GM23338 (cell line): ENCODE measurements at regions not wholly inside any gene's neighbourhood (a gene's known extent, or its start where the extent isn't known, plus 50 kb on each side); places are given as distances from the start of the nearest gene placed in this dataset.
A peak's percentile ranks its signal among the peaks of the same experiment; 100 is the strongest.

Source experiments
- ATAC-seq: fragments of 200-7000 bp; cut with Tn5 transposase; 3 replicates; pipeline ENCODE4 v1.9.1; 2020
- DNase-seq: peaks from one replicate; pipeline ENCODE4 v3.0.0-alpha.2; 2015; ENCODE audit warnings: low spot score
- H2AFZ ChIP-seq: fragments of 200-600 bp; sonication (generic); 2 replicates; pipeline ENCODE4 v1.8.0; 2016; ENCODE audit warnings: antibody characterized with exemption, mild to moderate bottlenecking, moderate library complexity
- H3F3A ChIP-seq: fragments of 200-600 bp; sonication (generic); replicated peaks from 2 replicates; pipeline ENCODE4 v1.8.0; 2017; ENCODE audit warnings: antibody characterized with exemption, mixed run types, low read depth
- H3K27ac ChIP-seq: fragments of 200-600 bp; sonication (generic); 2 replicates; pipeline ENCODE4 v1.6.1; 2016; ENCODE audit warnings: low read depth
- H3K27me3 ChIP-seq: fragments of 200-600 bp; sonication (generic); 2 replicates; pipeline ENCODE4 v1.8.0; 2016; ENCODE audit warnings: mild to moderate bottlenecking, mixed run types, moderate library complexity; ENCODE audit not compliant: insufficient read depth
- H3K36me3 ChIP-seq: fragments of 200-600 bp; sonication (generic); 2 replicates; pipeline ENCODE4 v1.8.0; 2016; ENCODE audit warnings: mild to moderate bottlenecking; ENCODE audit not compliant: insufficient read depth
- H3K4me1 ChIP-seq: fragments of 200-600 bp; sonication (generic); 2 replicates; pipeline ENCODE4 v1.8.0; 2016; ENCODE audit warnings: mild to moderate bottlenecking, moderate library complexity; ENCODE audit not compliant: insufficient read depth
- H3K4me2 ChIP-seq: fragments of 200-600 bp; sonication (generic); 2 replicates; pipeline ENCODE4 v1.7.1; 2017; ENCODE audit warnings: mixed run types
- H3K4me3 ChIP-seq: fragments of 200-600 bp; sonication (generic); 2 replicates; pipeline ENCODE4 v1.6.1; 2016; ENCODE audit warnings: mixed run types
- H3K79me2 ChIP-seq: fragments of 200-600 bp; sonication (generic); replicated peaks from 2 replicates; pipeline ENCODE4 v1.8.0; 2017; ENCODE audit warnings: mild to moderate bottlenecking; ENCODE audit not compliant: insufficient read depth
- H3K9me2 ChIP-seq: fragments of 200-600 bp; sonication (generic); 2 replicates; pipeline ENCODE4 v1.8.0; 2017; ENCODE audit not compliant: insufficient read depth
- H4K20me1 ChIP-seq: fragments of 200-600 bp; sonication (generic); replicated peaks from 2 replicates; pipeline ENCODE4 v1.8.0; 2017; ENCODE audit warnings: mild to moderate bottlenecking; ENCODE audit not compliant: insufficient read depth
- H3K27ac Mint-ChIP-seq: 2 replicates; pipeline ENCODE4 v1.8.0; 2020; ENCODE audit warnings: inconsistent platforms, mild to moderate bottlenecking, moderate library complexity, mixed read lengths
- H3K27me3 Mint-ChIP-seq: 3 replicates; pipeline ENCODE4 v1.8.0; 2022; ENCODE audit warnings: low read depth, mild to moderate bottlenecking, moderate library complexity, mixed read lengths, inconsistent platforms; ENCODE audit not compliant: insufficient read depth, poor library complexity
- H3K36me3 Mint-ChIP-seq: 3 replicates; pipeline ENCODE4 v1.8.0; 2021; ENCODE audit warnings: low read depth, mild to moderate bottlenecking, inconsistent platforms, moderate library complexity, mixed read lengths
- H3K4me1 Mint-ChIP-seq: 3 replicates; pipeline ENCODE4 v1.8.0; 2020; ENCODE audit warnings: mild to moderate bottlenecking, inconsistent platforms, mixed read lengths
- H3K4me3 Mint-ChIP-seq: 3 replicates; pipeline ENCODE4 v1.8.0; 2021; ENCODE audit warnings: moderate library complexity, mild to moderate bottlenecking, inconsistent platforms, mixed read lengths
- H3K9me3 Mint-ChIP-seq: 3 replicates; pipeline ENCODE4 v1.8.0; 2020; ENCODE audit warnings: moderate library complexity, mild to moderate bottlenecking, inconsistent platforms, mixed read lengths
- CREB1 ChIP-seq: fragments of 250-450 bp; sonication (Bioruptor Pico); IDR thresholded peaks from 2 replicates; pipeline ENCODE4 v1.5.0; 2020; ENCODE audit warnings: low read depth, mild to moderate bottlenecking, moderate library complexity
- CTCF ChIP-seq, 2 experiments: fragments of 200-600 bp in 1 of 2; sonication (generic) in 1 of 2; conservative IDR thresholded peaks; 2 replicates each; pipeline versions ENCODE4 v1.5.1 to v1.6.1; 2016 to 2017; ENCODE audit warnings: antibody characterized with exemption in 2 of 2, low read depth in 2 of 2, mild to moderate bottlenecking in 2 of 2, moderate library complexity in 1 of 2
- ETS1 ChIP-seq: IDR thresholded peaks from 2 replicates; pipeline ENCODE4 v1.6.1; 2016; ENCODE audit warnings: antibody characterized with exemption
- EZH2 ChIP-seq: fragments of 200-600 bp; sonication (generic); IDR thresholded peaks from one replicate; pipeline ENCODE4 v1.8.0; 2017; ENCODE audit warnings: antibody characterized with exemption, mild to moderate bottlenecking, low read depth; ENCODE audit not compliant: unreplicated experiment
- EZH2phosphoT487 ChIP-seq: fragments of 200-600 bp; sonication (generic); IDR thresholded peaks from one replicate; pipeline ENCODE4 v1.8.1; 2018; ENCODE audit warnings: antibody characterized with exemption; ENCODE audit not compliant: unreplicated experiment
- JUNB ChIP-seq: IDR thresholded peaks from one replicate; pipeline ENCODE4 v1.6.1; 2016; ENCODE audit warnings: antibody characterized with exemption; ENCODE audit not compliant: unreplicated experiment
- NANOG ChIP-seq: IDR thresholded peaks from 2 replicates; pipeline ENCODE4 v1.6.1; 2016; ENCODE audit warnings: antibody characterized with exemption, borderline replicate concordance
- POLR2AphosphoS5 ChIP-seq: IDR thresholded peaks from 2 replicates; pipeline ENCODE4 v1.6.1; 2016; ENCODE audit warnings: antibody characterized with exemption, low read depth
- STAT1 ChIP-seq: IDR thresholded peaks from one replicate; pipeline ENCODE4 v1.6.1; 2016; ENCODE audit warnings: antibody characterized with exemption; ENCODE audit not compliant: unreplicated experiment
- ZNF114 ChIP-seq: fragments of 250-450 bp; sonication (Bioruptor Pico); IDR thresholded peaks from 2 replicates; pipeline ENCODE4 v1.5.0; 2020; ENCODE audit warnings: mild to moderate bottlenecking, moderate library complexity
- ZNF331 ChIP-seq: fragments of 250-450 bp; sonication (Bioruptor Pico); IDR thresholded peaks from 2 replicates; pipeline ENCODE4 v1.5.0; 2020; ENCODE audit warnings: low read depth, mild to moderate bottlenecking, moderate library complexity
- TF ChIP-seq, protein P1 (sequence below): fragments of 250-450 bp; sonication (Bioruptor Pico); IDR thresholded peaks from 2 replicates; pipeline ENCODE4 v1.5.0; 2020; ENCODE audit warnings: mild to moderate bottlenecking, moderate library complexity
- TF ChIP-seq, protein P2 (sequence below): IDR thresholded peaks from one replicate; pipeline ENCODE4 v1.6.1; 2018; ENCODE audit warnings: antibody characterized with exemption; ENCODE audit not compliant: unreplicated experiment

DNA sequence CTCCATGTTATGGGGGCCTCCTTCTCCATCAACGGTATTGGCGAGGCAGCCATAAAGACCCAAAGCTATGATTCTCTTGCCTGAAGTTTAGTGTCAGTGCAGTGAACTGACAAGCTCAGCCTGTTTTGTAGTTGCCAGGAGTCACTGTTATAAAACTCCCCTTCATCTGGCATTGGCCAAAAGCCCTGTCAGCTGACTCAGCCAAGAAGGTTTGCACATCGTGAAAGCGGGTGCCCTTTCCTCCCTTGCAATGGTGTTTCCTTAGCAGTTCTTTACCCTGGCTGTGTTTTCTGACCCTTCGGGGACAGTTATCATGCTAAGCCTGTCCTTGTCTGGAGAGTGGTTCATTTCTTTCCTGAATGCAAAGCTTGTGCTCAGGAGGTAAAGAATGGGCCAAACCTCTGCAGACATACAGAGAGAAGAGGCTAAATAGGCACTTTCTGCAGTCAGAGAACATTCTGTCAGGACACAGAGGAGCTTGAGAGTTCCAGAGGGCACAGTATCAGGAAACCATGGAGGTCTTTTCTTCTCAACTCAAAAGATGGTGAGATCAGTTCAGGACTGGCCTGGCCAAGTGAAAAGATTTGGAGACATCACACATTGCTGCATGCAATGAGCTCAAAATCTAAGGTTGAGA, 414.2 kb downstream of the ZNF521 start:
- TF ChIP-seq ZNF331 (no peak), EZH2 (no peak), NANOG (no peak), JUNB (no peak), CTCF (conservative IDR thresholded peaks at IDR 0.05; ENCODE audit: low read depth in 2 of 2) (no peak), ETS1 (no peak), CREB1 (CRISPR knock-in tag) (no peak), STAT1 (no peak), EZH2phosphoT487 (no peak), POLR2AphosphoS5 (no peak), ZNF114 (CRISPR knock-in tag) (no peak)
- TF ChIP-seq, protein P1, sequence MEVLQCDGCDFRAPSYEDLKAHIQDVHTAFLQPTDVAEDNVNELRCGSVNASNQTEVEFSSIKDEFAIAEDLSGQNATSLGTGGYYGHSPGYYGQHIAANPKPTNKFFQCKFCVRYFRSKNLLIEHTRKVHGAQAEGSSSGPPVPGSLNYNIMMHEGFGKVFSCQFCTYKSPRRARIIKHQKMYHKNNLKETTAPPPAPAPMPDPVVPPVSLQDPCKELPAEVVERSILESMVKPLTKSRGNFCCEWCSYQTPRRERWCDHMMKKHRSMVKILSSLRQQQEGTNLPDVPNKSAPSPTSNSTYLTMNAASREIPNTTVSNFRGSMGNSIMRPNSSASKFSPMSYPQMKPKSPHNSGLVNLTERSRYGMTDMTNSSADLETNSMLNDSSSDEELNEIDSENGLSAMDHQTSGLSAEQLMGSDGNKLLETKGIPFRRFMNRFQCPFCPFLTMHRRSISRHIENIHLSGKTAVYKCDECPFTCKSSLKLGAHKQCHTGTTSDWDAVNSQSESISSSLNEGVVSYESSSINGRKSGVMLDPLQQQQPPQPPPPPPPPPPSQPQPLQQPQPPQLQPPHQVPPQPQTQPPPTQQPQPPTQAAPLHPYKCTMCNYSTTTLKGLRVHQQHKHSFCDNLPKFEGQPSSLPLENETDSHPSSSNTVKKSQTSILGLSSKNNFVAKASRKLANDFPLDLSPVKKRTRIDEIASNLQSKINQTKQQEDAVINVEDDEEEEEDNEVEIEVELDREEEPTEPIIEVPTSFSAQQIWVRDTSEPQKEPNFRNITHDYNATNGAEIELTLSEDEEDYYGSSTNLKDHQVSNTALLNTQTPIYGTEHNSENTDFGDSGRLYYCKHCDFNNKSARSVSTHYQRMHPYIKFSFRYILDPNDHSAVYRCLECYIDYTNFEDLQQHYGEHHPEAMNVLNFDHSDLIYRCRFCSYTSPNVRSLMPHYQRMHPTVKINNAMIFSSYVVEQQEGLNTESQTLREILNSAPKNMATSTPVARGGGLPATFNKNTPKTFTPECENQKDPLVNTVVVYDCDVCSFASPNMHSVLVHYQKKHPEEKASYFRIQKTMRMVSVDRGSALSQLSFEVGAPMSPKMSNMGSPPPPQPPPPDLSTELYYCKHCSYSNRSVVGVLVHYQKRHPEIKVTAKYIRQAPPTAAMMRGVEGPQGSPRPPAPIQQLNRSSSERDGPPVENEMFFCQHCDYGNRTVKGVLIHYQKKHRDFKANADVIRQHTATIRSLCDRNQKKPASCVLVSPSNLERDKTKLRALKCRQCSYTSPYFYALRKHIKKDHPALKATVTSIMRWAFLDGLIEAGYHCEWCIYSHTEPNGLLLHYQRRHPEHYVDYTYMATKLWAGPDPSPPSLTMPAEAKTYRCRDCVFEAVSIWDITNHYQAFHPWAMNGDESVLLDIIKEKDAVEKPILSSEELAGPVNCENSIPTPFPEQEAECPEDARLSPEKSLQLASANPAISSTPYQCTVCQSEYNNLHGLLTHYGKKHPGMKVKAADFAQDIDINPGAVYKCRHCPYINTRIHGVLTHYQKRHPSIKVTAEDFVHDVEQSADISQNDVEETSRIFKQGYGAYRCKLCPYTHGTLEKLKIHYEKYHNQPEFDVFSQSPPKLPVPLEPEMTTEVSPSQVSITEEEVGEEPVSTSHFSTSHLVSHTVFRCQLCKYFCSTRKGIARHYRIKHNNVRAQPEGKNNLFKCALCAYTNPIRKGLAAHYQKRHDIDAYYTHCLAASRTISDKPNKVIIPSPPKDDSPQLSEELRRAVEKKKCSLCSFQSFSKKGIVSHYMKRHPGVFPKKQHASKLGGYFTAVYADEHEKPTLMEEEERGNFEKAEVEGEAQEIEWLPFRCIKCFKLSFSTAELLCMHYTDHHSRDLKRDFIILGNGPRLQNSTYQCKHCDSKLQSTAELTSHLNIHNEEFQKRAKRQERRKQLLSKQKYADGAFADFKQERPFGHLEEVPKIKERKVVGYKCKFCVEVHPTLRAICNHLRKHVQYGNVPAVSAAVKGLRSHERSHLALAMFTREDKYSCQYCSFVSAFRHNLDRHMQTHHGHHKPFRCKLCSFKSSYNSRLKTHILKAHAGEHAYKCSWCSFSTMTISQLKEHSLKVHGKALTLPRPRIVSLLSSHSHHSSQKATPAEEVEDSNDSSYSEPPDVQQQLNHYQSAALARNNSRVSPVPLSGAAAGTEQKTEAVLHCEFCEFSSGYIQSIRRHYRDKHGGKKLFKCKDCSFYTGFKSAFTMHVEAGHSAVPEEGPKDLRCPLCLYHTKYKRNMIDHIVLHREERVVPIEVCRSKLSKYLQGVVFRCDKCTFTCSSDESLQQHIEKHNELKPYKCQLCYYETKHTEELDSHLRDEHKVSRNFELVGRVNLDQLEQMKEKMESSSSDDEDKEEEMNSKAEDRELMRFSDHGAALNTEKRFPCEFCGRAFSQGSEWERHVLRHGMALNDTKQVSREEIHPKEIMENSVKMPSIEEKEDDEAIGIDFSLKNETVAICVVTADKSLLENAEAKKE (CRISPR knock-in tag): no peak
- TF ChIP-seq, protein P2, sequence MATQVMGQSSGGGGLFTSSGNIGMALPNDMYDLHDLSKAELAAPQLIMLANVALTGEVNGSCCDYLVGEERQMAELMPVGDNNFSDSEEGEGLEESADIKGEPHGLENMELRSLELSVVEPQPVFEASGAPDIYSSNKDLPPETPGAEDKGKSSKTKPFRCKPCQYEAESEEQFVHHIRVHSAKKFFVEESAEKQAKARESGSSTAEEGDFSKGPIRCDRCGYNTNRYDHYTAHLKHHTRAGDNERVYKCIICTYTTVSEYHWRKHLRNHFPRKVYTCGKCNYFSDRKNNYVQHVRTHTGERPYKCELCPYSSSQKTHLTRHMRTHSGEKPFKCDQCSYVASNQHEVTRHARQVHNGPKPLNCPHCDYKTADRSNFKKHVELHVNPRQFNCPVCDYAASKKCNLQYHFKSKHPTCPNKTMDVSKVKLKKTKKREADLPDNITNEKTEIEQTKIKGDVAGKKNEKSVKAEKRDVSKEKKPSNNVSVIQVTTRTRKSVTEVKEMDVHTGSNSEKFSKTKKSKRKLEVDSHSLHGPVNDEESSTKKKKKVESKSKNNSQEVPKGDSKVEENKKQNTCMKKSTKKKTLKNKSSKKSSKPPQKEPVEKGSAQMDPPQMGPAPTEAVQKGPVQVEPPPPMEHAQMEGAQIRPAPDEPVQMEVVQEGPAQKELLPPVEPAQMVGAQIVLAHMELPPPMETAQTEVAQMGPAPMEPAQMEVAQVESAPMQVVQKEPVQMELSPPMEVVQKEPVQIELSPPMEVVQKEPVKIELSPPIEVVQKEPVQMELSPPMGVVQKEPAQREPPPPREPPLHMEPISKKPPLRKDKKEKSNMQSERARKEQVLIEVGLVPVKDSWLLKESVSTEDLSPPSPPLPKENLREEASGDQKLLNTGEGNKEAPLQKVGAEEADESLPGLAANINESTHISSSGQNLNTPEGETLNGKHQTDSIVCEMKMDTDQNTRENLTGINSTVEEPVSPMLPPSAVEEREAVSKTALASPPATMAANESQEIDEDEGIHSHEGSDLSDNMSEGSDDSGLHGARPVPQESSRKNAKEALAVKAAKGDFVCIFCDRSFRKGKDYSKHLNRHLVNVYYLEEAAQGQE: no peak
- no peaks in the 10 kb centered on the region; the same call in 1 of the 2 replicates for H3K9me2 ChIP-seq
- H3K36me3 ChIP-seq: no peaks in the 10 kb centered on the region
- Mint-ChIP-seq H3K27ac (no peak overlapping the region), H3K27me3 (no peaks in the 10 kb centered on the region), H3K4me1 (peaks cover 5% of the 10 kb centered on the region; the same call in 1 of the 3 replicates), H3K9me3 (no peaks in the 10 kb centered on the region), H3K4me3 (no peak overlapping the region), H3K36me3 (no peaks in the 10 kb centered on the region)
- H4K20me1 ChIP-seq: no peaks in the 10 kb centered on the region
- peak overlapping the region; percentile 25; the same call in 1 of the 2 replicates for H2AFZ ChIP-seq
- ATAC-seq (no peak), DNase-seq (no peak)
- no peaks in the 10 kb centered on the region for H3F3A ChIP-seq
- H3K27me3 ChIP-seq: no peaks in the 10 kb centered on the region
- no peaks in the 10 kb centered on the region for H3K4me1 ChIP-seq
- no peak overlapping the region for H3K27ac ChIP-seq
- H3K4me2 ChIP-seq: no peak overlapping the region
- H3K79me2 ChIP-seq: no peaks in the 10 kb centered on the region
- H3K4me3 ChIP-seq: no peak overlapping the region
